ENCODE measurements at regions not wholly inside any gene's neighbourhood (a gene's known extent, or its start where the extent isn't known, plus 50 kb on each side); places are given as distances from the start of the nearest gene placed in this dataset.

DNA sequence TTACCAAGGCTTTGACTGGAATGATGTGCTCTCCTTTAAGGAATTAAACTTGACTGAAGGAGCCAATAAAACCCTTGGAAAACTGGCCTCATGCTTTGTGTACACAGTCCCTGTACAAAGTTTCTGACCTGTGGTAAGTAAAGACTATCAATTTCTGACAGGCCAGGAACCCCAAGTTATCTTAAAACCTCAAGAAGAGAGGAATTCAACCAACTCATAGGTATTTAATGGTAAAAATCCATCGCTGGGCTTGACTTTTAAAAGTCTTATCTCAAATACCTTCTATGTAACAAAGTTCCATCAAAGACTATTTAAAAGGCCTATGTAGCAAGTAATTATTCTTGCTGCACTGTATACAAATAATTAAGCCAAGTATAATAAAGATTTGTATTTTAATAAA lies 103.7 kb upstream of the TENT5D start:
- TF ChIP-seq, protein P1, sequence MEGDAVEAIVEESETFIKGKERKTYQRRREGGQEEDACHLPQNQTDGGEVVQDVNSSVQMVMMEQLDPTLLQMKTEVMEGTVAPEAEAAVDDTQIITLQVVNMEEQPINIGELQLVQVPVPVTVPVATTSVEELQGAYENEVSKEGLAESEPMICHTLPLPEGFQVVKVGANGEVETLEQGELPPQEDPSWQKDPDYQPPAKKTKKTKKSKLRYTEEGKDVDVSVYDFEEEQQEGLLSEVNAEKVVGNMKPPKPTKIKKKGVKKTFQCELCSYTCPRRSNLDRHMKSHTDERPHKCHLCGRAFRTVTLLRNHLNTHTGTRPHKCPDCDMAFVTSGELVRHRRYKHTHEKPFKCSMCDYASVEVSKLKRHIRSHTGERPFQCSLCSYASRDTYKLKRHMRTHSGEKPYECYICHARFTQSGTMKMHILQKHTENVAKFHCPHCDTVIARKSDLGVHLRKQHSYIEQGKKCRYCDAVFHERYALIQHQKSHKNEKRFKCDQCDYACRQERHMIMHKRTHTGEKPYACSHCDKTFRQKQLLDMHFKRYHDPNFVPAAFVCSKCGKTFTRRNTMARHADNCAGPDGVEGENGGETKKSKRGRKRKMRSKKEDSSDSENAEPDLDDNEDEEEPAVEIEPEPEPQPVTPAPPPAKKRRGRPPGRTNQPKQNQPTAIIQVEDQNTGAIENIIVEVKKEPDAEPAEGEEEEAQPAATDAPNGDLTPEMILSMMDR (conservative IDR thresholded peaks at IDR 0.05): no peak
- no peak for TF ChIP-seq EZH2 (IDR thresholded peaks at IDR 0.05; ENCODE audit: low read depth)
